ENCODE measurements at regions not wholly inside any gene's neighbourhood (a gene's known extent, or its start where the extent isn't known, plus 50 kb on each side); places are given as distances from the start of the nearest gene placed in this dataset.
"Not testable (repeated sequence)": the region's sequence is repeated elsewhere in the genome, so short reads cannot be mapped to it uniquely, and the experiment has no call there.

- no peak for DNase-seq
Observed at GRCh38 chr7:17396692-17397091, 98.2 kb downstream of the AHR start.

GRCh38 chr7:17401791-17402627 lies 103.6 kb downstream of the AHR start:
- DNase-seq, result no peak

GRCh38 chr7:17402628-17403278 lies 104.3 kb downstream of the AHR start:
- no peak for DNase-seq

- no peak for DNase-seq
Observed at GRCh38 chr7:17404006-17404405, 105.6 kb downstream of the AHR start.

- DNase-seq, result no peak
Observed at GRCh38 chr7:17405786-17406185, 107.3 kb downstream of the AHR start.

- no peak for DNase-seq
Observed at GRCh38 chr7:17406738-17407137, 108.3 kb downstream of the AHR start.

GRCh38 chr7:17407229-17407628 lies 108.8 kb downstream of the AHR start:
- DNase-seq, result no peak

- DNase-seq, result no peak
Observed at GRCh38 chr7:17408245-17408903, 109.9 kb downstream of the AHR start.

- no peak for DNase-seq
Observed at GRCh38 chr7:17408904-17409290, 110.4 kb downstream of the AHR start.

- DNase-seq, result no peak
Observed at GRCh38 chr7:17411922-17412321, 113.5 kb downstream of the AHR start.

- no peak for DNase-seq
Observed at GRCh38 chr7:17412883-17413282, 114.4 kb downstream of the AHR start.

GRCh38 chr7:17415955-17416354 lies 117.5 kb downstream of the AHR start:
- no peak for DNase-seq

GRCh38 chr7:17420308-17421015 lies 122.0 kb downstream of the AHR start:
- not testable (repeated sequence) for DNase-seq

- no peak for DNase-seq
Observed at GRCh38 chr7:17421941-17422340, 123.5 kb downstream of the AHR start.

GRCh38 chr7:17422966-17423365 lies 124.5 kb downstream of the AHR start:
- no peak for DNase-seq

GRCh38 chr7:17427924-17428323 lies 129.5 kb downstream of the AHR start:
- DNase-seq, result no peak

- DNase-seq, result no peak
Observed at GRCh38 chr7:17429579-17429978, 131.1 kb downstream of the AHR start.

GRCh38 chr7:17432793-17433192 lies 134.3 kb downstream of the AHR start:
- no peak for DNase-seq

GRCh38 chr7:17434191-17434590 lies 135.7 kb downstream of the AHR start:
- DNase-seq, result no peak

- no peak for DNase-seq
Observed at GRCh38 chr7:17434841-17435692, 136.6 kb downstream of the AHR start.

- no peak for DNase-seq
Observed at GRCh38 chr7:17436126-17436525, 137.7 kb downstream of the AHR start.

- no peak for DNase-seq
Observed at GRCh38 chr7:17437586-17437985, 139.1 kb downstream of the AHR start.

All from effector CD4-positive, alpha-beta T cell (primary cell).